HG02938 (cell line): ENCODE measurements at regions not wholly inside any gene's neighbourhood (a gene's known extent, or its start where the extent isn't known, plus 50 kb on each side); places are given as distances from the start of the nearest gene placed in this dataset.

Experiments
- ATAC-seq: cut with Tn5 transposase; IDR thresholded peaks from one replicate; pipeline ENCODE4 v1.9.1; 2021; ENCODE audit warnings: mild to moderate bottlenecking, moderate library complexity; ENCODE audit not compliant: unreplicated experiment

DNA sequence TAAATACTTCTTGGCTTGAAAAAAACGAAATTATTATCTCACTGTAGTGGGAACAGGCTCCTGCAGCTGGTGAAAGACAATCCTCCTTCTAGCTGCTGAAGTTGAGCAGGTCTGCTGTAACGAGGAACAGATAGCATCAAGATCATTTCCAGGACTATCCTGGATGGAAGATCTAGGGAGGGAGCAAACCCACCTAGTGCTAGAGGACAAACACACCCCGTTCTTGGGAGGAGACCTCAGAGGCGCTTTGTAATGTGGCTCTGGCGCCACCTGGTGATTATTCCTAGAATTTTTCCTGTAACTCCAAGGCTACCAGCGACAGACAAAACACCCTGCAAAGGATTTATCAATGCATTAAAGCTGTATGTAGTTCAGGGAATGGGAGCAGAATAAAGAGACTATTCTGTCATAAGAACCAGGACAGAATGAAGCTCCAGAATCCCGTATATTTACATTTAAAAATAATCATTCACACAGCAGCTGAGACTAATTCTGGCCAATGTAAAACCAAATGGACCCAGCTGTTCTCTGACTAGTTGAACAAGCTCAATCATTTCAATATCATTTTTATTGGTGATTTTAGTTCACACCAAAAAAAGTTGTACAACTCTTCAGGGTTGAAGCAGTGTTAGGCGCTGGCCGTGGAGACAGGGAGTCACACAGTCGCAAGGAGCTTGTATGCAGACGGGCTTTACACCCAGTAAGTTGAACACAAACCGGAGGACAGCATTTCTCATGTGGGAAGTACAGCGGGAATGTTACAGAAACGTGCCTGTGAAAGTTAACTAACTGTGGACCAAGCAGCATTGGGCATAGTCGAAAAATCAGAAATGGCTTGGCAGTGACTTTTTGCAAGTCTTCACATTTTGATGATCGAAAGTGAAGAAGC is 290.3 kb downstream of the TRIB2 start:
- ATAC-seq, result peak; percentile 77

DNA sequence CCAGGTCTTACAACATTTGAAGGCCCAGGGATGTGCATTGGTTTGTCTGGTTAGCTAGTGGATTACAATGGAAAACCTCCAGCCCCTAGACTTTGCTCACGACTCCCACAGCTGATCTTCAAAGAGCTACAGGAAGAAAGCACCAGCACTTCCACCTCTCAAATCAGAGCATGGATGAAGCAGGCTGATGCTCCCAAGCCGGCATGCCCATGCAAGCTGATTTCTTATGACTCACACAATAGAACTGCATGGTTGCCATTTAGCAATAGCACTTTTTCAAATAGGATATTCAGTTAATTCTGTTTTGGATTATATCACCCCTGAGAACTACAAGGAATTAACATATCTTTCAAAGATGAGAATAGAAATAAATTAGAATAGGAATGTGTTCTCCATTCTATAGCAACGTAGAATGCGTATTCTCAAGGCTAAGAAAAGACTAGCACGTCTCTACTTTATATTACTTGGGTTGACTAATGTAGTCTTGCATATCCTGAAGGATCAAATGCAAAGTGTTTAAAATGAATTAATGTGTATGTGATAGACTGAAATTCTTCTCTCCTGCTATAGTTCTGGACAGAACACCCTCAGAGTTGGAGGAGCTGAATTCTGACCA is 292.4 kb downstream of the TRIB2 start:
- no peak for ATAC-seq

DNA sequence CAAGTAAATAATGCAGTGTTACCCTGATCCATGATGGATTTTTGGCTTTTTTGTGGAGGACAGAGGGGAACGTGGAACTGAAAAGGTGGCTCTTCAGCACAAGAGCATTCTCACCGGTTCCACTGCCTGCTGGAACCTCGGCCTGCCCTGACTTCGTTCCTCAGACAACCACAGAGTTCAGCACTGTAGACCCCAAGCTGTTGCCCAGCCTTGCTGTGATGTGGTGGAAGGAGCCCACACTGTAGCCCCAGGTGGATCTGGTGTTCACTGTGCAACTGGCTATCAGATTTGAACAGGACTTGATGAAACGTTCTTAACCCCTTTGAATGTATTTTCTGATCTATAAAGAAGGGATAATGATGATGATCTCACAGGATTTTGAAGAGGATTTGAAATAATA is 293.5 kb downstream of the TRIB2 start:
- no peak for ATAC-seq

DNA sequence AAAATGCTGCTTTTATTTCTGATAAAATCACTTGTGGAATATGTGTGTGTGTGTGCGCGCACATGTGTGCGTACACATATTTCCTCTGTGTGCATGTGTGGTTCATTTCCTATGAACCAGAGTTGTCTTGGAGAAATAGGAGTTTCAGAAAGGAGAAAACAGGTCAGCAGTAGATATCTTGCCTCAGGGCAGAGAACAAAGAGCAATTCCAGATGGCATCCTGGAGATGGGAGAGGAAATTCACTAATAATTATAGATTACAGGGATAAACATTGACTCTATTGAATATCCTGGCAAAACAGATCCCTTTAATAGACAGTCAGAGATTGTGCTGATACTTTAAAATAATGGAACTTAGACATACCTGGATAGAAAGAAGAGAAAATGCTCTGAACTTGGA is 298.0 kb downstream of the TRIB2 start:
- no peak for ATAC-seq

DNA sequence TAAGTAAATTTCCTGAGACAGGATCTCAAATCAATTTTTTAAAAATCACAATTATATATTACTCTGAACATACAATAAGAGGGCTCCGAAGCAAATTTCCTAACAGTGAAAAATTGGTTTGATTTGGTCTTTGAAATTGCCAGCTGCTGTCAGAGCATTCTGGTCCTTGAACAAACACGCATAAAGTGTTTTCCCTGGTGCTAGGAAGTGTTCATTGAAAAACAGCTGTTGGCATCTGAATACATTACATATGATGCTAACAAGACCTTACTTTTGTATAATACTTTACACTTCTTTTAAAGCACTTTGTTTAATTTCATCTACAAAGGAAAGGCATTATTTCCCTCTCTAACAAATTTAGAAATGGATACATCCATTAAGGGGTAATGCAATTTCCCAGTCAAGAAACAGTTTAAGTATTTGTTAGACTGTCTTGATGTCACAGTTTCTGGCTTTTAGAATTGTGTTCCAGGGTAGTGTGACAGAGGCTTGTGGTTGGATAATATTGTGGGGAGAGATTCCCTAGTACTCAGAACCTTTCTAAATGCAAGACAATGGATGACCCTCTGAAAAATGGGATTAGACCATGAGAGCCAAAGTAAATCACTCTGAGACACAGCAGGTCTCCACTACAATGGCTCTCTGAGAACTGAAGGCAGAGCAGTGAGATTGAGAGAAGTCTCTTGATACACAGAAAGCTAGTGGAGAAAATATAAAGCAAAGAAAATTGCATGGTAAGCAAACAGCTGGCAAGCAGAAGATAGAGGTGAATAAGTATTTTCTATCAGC is 299.0 kb downstream of the TRIB2 start:
- ATAC-seq, result no peak

DNA sequence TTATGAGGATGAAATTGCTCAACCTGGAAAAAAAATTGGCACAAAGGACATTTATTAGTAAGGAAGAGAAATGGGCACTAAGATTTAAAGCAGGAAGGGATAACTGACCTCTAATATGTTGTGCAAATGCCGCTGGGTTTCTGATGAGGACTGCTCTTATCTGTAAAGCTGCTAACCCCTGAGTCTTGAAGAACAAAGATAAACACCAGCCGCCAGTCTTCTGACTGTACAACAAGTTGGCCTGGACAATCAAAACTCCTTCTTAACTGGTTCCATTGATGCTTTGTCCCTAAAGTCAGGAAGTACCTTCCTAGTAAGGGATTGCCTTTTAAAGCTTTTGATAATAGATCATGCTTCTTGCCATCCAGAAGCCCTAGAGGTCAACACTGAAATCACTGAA is 301.8 kb downstream of the TRIB2 start:
- ATAC-seq, result no peak

DNA sequence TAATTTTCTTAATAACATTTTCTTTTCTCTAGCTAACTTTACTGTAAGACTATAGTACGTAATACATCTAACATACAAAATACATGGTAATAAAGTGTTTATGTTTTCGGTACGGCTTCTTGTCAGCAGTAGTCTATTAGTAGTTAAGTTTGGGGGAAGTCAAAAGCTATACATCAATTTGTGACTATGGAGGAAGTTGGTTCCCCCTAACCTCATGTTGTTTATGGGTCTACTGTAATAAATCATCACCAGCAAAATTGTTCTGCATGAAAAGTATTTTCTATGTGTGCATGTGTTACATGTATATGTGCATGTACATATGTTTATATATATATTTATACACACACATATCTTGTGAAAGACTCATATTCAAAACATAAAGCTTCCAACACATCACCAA is 303.0 kb downstream of the TRIB2 start:
- ATAC-seq, result no peak

DNA sequence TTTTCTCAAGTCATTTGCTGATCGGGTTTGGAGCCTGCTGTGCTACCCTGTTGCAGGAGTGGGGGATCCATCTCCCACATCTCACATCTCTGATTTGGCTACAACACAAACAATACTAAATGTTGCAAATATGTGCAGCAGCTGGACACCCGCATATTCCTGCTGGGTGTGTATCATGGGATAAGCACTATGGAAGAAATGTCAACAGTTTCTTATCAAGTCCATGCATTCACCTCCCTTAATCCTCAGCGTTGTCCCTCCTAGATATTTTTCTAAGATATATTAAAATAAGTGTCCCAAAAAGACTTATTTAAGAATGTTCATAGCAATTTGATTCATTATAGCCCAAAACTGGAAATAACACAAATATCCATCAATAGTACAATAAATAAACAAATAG is 303.7 kb downstream of the TRIB2 start:
- no peak for ATAC-seq

DNA sequence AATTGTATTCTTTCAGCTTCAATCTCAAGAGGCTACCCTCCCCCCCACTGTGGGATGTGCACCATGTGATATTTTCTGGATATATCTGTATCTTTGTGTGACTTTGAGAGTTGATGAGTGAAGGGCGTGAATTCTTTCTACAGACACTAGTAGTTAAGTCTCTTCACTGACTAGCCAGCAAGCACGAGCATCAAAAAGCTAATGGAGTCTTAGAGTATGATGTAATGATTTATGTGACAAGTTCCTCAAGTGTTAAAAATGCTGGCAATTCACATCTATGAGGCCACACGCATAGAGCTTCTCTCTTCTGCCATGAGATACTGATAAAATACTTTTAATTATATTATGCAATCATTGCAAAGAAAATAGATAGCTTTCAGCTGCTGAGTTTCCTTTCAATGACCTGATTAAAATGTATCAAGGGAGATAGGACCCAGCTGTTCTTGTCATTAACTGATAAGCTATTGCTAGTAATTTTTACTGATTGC is 304.8 kb downstream of the TRIB2 start:
- ATAC-seq, result no peak

DNA sequence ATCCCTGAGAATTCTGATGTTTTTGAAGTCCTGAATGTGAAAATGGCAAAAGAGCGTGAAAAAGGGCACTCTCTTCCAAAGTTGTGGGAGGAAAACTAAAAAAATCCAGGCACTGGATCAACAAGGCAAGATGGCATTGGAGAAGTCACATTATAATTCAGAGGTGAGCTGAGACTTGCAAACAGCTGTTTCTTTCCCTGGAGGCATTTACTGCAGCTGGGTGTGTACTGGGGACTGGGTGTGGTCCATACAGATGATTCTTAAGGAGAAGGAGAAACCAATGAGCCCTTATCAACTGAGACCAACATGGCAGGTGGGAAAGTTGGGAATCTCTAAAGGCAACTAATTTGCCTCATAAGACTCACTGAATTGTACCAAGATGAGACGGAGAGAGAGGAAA is 313.9 kb downstream of the TRIB2 start:
- ATAC-seq, result no peak

DNA sequence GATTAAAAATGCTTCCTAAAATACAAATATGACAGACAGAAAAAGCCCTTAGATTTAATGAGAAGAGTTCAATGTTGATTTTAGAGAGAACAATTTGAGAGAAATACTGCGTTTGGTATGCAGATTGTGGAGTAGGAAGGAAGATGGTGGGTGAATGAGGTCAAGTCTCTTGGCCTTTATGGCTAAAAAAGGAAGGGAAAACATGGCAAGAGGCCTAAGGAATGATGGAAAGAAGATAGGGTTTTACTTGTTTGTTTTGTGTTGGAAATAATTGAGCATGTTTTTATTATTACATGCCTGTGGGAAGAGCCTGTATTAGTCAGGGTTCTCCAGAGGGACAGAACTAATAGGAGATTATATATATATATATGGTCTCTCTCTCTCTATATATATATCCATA is 318.1 kb downstream of the TRIB2 start:
- ATAC-seq, result no peak

DNA sequence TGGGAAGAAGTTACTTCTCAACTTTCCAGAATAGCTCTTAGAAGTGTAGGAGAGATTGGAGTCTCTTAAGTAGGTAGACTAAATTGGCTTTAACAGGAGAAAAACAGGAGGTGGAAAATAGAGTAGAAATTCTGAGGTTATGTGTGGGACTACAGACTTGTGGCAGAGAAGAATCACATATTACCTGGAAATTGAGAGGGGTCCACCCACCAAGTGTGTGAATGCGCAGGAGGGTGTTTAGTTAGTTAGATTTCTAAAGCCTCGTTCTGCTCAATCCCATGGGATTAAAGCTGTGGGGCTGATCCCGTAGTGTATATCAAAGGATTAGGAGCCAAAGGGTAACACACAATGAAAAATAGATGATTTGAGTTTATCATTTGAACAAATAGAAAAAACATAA is 319.1 kb downstream of the TRIB2 start:
- no peak for ATAC-seq

DNA sequence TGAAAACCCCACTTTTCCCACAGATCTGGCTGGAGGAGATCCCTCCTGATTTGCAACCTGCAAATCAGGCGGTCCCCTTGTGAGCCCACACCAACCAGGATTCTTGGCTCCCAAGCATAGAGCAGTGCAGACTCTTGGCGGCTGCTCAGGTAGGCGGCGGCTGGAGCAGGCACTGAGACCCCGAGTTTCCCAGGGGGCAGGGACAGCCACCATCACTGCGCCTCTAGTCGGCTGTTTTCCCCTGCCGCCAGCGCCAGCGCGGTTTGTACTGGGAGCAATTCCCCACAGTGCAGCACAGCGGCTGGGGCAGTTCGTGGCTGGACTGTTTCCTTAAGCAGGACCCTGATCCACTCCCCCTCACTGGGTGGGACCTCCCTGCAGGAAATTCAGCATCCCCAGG is 323.3 kb downstream of the TRIB2 start:
- no peak for ATAC-seq

DNA sequence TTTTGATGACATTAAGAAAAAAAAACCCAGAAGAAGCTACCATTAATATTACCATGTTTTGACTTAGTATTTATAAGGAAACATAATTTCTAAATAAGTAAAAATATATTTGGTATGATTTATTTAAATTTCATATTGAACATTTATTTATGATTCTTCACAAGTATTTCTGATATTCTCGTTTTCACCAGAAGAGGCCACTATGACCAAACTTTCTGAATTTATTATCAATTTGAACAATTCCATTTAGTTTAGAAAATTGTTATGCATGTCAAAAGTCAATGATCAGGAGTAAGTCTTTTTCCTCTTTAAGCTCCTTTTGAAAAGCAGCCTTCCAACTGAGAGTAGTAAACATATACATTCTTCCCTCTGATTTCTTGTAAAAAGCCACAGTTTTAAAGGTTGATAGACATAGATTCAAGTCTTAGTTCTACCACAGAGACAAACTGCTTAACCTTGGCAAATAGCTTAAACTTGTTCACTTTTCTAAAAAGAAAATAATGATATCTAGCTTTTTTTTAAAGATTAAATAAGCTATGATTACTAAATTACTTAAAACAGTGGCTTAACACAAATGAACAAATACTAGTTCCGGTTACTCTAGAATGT is 329.9 kb downstream of the TRIB2 start:
- ATAC-seq, result no peak

DNA sequence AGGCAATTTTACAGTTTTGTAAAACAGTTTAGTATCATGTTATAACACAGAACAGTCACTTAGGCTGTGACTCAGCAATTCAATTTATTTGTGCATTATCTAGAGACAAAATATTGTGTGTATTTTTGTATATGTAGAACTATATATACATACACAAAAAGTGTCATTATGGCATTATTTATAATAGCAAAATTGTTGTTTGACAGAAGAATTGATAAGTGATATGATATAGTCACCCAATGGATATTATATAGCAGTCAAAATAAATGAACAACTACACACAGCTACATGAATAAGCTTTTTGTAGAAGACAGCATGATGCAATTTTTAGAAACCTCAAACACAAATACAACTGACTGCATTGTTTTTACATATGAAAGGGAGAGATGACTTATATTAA is 334.0 kb downstream of the TRIB2 start:
- ATAC-seq, result no peak

DNA sequence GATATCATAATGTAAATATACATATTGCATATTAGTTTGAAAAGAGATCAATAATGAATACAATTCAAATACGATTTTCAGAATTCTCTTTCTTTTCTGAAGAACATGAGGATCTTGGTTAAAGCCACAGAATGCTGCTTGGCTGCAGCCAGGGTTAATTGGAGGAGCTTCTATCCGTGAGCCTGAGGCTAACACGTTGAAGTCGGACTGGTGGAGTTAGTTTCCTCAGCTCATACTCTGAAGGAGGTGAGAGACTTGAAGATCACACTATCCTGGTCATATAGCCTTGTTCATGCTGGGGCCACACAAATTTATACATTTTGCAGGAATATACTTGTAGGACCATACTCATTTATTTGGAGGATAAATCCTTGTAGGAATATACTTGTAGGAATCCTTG is 335.8 kb downstream of the TRIB2 start:
- no peak for ATAC-seq

DNA sequence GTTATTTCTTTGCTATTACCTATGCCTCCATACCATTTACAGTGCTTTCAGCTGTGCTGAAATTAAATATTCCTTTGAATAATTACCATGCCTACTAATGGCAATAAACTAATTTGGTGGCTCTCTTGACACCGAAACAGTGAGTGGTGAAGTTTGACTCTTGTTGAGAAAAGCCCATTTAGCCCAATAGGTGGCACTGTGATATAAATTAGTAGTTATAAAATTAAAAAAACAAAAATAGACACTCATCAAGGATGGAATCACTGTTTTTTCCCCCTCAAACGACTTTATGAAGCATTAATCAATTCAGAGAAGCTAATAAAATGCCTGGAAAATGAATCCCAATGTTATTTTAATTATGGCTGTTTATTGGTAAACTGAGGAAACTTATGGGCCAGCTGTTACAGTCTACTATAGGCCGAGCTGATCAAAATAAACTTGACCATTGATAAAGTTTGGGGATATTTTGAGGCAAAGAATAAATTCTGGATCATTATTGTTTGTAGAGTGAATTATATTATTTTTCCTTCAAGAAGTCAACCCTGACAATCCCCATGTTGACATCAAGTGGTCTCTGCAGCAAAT is 339.6 kb downstream of the TRIB2 start:
- ATAC-seq, result no peak

DNA sequence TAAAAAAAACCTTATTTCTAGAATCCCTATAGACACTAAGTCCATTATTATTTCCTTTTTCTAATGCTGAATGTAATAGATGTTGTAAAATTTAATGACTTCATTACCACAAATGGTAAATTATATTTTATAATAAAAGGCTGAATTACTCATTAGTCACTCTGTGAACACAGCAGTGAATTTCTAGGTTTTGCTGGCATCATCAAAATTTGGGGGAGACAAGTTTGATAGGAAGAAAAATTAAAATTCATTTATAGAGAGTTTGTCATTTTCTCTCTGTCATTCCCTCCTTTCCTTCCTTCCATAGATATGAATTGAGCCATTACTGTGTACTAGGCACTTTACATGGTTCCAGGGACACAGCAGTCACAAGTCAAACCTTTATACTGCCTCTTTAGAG is 340.9 kb downstream of the TRIB2 start:
- no peak for ATAC-seq

DNA sequence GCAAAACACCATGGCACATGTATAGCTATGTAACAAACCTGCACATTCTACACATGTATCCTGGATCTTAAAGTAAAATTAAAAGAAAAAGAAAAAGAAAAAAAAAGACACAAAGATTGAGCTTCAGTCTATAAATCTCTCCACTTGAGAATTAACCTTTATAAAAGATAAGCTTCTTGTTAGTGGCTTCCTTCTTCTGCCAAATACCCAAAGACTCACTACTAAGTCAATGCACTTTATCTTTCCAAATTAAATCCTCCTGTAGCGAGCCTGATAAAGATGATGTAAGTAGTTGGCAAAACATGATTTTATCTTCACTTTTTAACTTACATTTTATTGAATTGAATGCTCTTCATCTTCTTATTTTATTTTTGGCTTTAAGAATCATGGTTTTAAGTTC is 349.9 kb downstream of the TRIB2 start:
- ATAC-seq, result no peak

DNA sequence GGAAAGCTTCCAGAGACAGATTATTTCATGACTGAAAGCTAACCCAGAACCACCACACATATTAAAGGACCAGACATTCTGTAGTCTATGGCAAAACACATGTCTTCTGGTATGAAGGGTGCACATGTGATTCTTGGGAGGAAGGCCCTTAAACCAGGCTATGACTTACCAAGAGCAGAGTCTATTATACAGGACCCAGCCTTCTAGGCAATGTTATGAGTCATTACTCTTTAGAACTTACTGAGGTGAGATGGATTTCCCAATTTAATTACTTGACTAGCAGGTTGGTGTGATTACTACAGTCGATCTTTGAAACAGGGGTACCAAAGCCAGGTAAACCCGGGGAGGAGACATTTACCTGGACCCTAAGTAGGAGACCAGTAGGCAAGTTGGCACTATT is 350.8 kb downstream of the TRIB2 start:
- no peak for ATAC-seq

DNA sequence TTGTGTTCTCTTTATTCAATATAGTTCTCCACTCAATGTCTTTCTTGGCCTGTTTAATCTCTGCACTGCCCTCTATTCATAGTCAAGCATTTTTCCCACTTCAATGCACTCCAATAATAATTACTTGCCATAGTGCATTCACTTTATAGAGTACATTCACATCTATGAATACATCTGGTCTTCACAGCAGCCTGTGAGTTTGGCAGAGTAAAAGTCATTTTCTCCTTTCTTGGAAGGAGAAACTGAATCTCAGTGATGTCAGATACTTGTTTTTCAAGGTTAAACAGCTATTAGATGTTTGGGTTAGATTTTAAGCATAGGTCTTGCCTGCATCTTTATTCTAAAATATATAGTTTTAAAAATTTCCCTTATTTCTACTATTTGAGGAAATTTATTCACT is 373.2 kb downstream of the TRIB2 start:
- ATAC-seq, result no peak
